Activated CD4-positive, alpha-beta T cell treated with anti-CD3 and anti-CD28 coated beads, Interleukin-2, Interleukin-6, amounts not matched to agents 100 ng/mL and 50 ng/mL, durations not matched to agents 16 hours and 8 hours (primary cell): ENCODE measurements at regions not wholly inside any gene's neighbourhood (a gene's known extent, or its start where the extent isn't known, plus 50 kb on each side); places are given as distances from the start of the nearest gene placed in this dataset.

ENCODE experiments used
- DNase-seq: peaks from one replicate; pipeline ENCODE4 v3.0.0-alpha.2; 2020

DNA sequence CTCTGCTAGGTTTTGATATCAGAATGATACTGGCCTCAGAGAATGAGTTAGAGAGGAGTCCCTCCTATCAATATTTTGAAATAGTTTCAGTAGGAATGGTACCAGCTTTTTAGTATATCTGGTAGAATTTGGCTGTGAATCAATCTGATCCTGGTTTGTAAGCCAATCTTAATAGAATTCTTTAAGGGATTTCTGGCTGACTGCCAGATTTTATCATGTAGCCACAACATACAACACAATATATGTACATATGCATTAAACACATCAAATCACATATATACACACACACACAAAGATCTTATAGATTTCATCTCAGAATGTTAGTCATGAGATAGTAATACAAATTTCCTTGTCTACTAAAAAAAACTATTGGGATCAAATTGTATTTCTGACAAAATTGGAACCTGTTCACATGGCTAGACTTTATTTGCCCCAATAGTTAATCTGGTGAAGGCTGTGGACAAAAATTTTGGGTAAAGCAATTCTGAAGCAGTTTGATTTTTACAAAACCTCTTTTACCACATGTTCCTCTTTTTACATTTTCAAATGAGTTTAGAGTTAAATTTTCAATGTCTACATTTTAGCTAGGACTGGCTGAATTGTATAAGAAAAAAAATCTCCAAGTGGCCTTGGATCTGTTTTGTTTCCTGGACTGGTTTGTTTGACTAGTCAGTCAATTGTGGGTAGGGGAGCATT is 151.7 kb downstream of the FASLG start:
- no peak for DNase-seq

DNA sequence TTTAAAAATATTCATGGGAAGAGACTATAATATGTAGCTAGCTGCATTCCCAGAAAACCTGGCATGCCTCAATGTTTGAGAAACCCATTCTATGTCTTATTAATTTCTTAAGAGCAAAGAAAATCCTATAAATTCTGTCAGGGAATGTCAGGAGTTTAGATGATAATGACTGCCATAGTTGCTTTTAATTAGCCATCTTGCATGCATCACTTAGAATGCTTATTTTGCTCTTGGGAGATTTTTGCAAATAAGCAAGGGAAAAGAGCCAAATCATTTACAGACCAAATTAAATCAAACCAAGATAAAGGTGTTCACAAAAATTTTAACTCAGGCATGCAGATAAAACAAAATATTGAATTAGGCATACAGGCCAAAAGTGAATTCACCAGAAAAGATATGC is 152.8 kb downstream of the FASLG start:
- DNase-seq = no peak

DNA sequence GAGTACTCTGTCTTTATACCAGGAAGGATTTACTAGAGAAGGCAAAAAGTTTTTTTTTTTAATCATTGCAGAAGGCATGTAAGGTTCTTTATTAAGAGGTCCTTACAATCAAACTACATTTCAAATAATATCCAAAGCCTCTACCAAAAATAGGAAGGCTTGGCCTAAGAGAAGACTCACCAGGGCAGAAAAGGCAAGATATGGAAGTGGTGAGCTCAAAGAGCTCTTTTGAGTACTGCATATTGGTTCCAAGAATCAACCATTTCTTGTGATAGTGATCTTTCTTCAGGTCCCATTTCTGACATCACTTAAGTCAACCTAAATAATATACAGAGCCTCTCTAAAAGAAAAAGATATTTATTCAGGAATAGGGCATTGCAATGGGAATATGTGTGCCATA is 153.2 kb downstream of the FASLG start:
- no peak for DNase-seq

DNA sequence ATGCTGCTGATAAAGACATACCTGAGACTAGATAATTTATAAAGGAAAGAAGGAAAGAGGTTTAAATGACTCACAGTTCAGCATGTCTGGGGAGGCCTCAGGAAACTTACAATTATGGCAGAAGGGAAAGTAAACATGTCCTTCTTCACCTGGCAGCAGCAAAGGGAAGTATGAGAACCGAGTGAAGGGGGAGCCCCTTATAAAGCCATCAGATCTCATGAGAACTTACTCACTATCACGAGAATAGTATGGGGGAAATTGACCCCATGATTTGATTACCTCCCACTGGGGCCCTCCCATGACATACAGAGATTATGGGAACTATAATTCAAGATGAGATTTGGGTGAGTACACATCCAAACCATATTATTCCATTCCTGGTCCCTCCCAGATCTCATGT is 154.4 kb downstream of the FASLG start:
- no peak for DNase-seq

DNA sequence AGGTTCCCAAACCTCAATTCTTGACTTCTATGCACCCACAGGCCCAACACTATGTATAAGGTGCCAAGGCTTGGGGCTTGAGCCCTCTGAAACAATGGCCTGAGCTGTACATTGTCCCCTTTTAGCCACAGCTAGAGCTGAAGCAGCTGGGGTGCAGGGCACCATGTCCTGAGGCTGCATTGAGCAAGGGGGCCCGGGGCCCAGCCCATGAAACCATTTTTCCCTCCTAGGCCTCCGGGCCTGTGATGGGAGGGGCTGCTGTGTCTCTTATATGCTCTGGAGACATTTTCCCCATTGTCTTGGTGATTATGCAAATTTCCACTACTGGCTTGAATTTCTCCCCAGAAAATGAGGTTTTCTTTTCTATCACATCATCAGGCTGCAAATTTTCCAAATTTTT is 155.5 kb downstream of the FASLG start:
- DNase-seq = no peak

DNA sequence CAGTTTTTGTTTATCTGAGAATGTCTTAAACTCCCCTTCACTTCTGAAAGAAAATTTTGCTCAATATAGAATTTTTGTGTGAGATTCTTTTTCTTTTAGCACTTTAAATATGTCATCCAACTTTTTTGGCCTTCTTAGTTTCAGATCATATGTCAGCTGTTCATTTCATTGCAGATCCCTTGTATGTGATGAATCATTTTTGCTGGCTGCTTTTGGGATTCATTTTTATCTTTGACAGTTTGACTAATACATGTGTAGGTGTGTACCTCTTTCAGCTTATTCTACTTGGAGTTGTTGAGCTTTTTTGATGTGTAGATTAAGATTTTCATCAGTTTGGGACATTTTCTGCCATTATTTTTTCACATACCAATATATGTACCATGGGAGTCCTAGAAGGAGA is 156.8 kb downstream of the FASLG start:
- no peak for DNase-seq

DNA sequence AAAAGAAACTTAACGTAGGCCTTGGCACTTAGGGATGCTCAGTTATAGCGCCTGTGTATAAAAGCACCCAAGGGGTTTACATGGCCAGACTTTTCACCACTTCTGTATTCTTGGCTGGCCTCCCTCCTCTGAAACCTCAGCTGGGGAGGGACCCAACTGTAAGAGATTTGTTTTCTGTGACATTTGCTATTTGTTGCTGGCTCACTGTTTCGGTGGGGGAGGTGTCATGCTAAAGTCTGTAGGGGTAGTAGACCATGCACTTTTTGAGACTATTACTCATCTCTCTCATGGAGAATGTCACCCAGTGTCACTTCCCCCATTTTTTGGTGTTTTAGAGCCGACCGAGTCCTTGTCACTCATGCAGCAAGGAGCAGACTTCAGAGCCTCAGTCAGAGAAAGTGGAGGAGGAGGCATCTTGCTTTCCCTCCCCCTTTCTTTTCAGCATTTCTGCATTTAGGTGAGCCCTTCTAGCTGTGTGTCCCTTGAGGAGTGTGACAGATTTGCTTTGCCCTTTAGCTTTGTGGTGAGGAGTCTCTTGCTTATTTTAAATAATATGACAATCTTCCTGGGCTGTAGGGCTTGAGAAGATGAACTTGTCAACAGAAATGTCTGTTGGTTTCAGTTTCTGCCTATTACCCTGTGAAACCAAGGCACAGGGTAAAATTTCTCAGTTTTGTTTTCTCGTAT is 160.1 kb downstream of the FASLG start:
- peak; percentile 80 for DNase-seq

DNA sequence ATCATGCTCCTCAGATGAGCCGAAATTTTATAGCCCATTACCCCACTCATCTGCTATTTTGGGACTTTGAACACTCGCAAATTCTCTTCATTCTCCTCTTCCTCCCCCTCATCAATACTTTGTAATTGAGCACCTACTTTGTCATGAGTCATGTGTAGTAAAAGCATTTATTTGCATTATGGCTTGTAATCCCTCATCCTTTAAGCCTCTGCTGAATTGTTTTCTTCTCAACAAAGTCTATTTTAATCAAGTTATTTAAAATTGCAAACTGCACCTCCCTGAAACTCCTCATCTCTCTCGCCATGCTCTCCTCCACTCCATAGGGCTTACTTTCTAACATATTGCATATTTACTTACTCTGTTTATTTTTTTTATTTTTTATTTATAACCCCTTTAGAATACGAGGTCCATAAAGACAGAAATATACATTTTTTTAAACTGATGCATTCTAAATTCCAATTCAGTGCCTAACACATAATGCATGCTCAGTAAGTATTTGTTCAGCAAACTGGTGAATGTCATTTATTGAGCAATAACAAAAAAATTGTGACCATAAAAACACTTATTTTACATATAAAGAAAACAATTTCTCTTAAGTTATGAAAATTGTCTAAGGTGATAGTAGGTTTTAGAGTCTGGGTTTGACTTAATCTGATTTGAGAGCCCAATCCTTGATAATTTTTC is 161.7 kb downstream of the FASLG start:
- no peak for DNase-seq

DNA sequence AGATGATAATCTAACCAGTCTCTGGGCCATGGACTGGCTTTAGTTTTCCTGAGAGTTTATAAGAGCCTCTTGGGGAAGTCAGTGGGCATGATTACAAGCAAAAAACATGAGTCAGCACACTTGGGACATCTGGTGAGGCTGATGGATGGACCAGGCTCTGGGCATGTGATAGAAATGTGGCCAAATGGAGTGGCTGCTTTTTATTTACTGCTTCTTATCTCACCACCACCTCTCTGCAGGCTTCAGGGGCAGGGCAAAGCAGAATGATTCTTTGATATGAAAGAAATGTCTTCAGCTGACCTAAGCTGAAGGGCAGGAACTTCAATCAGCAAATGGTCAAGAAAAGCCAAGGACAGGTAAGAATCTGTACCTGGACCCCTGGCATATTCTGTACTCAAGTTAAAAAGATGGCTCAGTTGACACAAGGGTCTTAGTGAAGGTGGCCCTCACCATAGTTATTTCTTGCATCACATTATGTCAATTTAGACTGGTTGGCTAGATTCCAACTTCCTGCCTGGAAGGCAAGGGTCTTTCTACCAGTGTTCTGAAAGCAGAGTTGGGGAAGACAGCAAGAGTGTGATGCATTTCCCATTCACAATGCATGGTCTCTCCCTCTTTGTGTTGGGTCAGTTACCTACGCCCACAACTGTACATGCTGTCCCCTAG is 162.8 kb downstream of the FASLG start:
- no peak for DNase-seq

DNA sequence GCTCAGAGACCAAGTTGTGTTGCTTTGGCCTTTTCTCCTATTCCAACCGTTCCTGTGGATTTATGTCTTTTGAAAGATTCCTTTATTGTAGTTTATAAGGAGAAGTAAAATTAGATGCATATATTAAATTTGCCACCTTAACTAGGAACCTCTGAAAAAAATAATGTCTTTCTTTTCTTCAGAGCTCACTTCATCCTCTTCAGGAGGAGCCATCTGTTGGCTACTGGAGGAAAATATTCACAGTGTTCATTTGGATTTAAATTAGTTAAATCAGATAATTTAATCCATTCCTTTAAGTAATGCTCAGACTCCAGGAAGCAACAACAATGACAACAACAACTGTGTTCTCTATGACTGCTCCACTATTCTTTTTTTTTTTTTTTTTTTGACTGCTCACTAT is 164.0 kb downstream of the FASLG start:
- no peak for DNase-seq

DNA sequence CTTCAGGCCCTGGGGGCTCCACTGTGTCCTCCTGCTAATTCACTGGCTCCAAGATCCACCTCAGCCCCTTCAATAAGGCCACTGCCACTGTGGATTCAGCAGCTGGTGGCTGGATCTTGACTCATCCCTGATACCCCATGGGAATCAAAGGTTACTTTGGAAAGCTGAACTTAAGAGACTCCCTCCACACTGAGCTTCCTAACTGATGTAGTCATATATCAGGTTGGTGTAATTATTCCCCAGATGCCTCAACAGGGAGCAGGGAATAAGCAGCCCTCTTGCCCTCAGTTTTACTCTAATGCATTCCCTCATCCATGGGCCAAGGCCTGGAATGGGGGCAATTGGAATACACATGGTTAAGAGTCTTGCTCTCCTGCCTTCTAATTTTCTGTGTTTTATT is 164.6 kb downstream of the FASLG start:
- DNase-seq = no peak

DNA sequence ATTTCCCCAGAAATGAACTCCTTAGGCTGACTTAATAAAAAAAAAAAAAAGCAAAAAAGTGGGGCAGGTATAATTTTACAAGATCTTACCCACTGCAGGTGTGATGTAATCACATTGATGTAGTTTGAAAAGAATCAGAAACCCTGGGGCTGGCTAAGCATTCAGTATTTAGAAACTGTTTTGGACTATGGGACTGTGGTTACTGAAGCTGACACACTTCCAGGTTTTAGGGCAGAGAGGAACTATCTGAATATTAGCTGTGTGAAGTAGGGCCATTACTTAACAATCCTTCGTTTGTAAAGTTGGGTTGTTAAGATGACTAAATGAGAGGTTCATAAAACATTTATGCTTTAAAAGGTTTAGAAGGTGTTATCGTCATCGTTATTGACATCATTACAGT is 165.3 kb downstream of the FASLG start:
- no peak for DNase-seq

DNA sequence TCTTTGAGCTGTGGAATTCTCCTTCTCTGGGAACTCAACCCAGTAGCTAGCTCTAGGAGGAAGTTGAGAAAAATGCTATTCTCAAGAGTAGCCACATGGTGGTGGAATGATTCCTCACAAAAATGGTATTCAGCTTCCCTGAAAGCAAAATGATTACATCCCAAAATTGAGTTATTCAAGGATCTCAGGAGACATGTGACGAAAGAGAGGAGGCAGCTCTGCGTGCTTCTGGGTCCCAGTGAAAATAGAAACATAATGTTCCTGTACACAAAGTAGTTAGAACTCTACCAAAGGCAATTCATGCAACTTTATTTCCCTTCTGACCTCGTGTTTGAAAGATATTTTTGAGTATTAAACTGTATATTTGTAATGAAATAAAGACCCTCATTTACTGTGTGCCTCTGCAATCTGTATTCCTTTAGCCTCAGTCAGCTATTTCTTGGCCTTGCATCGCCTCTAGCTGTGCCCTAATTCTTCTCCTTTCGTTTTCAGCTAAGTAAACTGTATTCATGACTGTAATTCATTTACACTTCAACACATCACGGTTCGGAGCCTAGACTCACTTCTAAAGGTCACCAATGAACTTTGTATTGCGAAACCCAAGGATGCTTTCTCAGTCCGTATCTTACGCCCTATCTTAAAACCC is 167.3 kb downstream of the FASLG start:
- no peak for DNase-seq

DNA sequence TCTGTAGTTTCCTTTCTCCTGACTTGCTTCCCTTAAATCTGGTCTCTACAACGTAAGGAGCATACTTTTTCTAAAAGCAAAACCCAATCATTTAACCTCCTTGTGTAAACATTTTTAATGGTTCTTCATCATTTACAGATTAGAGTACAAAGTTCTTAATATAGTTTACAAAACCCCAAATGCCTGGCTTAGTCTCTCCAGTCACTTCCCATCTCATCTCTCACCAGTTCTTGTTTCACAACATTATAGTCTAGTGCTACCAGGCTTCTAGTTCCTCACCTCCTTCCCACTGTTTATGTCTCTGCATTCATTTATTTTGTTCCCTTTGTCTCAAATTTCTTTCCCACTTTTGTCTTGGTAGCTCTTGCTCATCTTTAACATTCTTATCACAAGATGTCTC is 168.4 kb downstream of the FASLG start:
- DNase-seq = no peak

DNA sequence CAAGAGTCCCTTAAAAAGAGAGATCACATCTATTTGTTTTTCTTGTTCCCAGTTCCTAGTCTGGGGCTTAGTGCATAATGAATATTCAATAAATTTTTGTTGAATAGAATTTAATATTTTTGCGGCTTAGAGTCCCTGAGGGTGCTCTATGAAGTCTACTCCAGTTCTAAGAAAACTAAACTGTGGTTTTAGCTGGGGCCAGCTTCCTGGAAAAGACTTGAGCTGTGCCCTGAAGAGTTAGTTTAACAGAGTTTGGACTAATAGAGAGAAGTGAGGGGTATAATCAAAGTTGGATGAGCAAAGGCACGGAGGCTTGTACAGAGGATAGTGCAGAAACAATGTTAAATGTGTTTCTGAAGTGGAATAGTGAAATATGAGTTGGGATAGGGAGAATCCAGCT is 168.9 kb downstream of the FASLG start:
- DNase-seq = no peak

DNA sequence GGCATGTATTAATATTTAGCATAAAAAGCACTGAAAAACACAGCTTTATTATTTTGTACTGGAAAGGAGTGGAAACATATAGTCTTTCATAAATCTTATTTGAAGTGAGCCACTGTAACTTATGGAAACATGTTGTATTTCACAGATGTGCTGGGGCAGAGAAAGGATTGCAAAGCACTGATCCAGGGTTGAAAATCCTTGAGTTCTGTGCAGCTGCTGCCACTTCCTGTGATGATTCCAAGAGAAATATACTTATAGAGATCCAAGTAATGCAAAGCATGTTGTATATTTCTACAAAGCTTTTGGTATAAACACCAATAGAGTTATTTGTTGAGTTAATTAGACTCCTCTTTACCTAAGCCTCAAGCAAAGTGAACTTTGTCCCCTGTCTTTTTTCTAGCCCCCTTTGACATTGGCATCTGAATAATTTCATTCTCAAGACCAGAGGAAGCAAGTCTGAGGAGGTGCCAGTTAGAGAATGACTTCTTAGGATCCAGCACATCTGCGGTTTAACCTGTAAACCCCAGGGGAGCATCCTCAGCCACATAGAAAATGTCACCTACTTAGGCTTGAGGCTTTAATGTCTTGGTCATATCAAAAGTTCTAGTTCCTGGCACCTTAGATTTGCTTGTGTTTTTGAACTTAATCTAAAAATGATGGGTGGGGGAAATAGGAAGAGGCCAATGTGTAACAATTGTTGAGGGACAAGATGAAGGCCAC is 173.3 kb downstream of the FASLG start:
- peak; percentile 42 for DNase-seq

DNA sequence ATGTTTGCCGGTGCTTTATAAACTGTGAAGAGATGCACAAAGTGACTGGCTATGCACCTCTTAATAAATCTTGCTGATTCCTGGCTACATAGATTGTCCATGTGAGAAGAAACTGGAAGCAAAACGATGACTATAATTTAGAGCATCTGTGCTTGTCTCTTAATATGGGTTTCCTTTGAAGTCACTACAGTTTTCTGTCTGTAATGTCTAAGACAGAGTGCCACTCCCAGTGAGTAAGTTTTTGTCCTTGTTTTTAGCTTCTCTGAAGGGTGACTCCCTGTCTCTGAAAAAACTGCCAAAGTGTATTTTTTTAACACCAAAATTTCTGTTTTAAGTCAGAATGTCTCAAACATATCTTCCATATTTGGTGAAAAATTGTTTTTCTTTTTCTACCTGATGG is 175.1 kb downstream of the FASLG start:
- DNase-seq = no peak

DNA sequence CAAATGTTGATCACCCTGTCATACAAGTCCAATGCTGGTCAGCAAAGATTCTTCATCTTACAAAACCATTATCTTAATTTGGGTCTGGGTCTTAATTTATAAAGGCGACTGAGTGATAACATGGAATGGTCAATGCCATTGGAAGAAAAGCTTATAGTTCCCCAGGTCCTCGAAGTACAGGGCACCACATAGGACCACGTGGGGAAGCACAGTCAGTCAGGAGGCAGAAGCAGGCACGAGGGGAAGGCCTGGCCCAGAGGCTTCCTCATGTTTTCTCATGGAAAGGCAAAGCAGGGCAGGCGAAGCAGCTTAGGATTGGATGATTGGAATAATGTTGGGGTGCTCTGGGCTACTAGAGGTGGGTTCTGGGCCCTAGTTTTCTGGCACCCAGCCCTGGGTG is 175.7 kb downstream of the FASLG start:
- DNase-seq = no peak

DNA sequence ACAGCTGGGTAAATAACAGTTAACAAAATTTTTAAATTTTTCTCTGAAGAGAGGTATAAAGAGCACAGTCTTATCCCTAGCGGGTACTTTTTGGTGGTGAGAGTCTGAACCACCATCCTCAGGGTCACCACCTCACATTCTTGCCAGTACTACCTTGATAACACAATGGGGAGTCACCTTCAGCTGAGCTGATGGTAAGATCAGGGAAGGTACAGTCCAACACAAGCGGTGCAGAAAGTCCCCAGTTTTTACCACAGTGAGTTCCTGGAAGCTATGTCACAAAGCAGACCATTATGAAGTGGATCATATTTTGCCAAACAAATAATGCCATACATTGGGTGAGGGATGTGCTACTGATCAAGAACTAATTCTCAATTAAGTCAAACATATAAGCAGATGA is 176.9 kb downstream of the FASLG start:
- no peak for DNase-seq

DNA sequence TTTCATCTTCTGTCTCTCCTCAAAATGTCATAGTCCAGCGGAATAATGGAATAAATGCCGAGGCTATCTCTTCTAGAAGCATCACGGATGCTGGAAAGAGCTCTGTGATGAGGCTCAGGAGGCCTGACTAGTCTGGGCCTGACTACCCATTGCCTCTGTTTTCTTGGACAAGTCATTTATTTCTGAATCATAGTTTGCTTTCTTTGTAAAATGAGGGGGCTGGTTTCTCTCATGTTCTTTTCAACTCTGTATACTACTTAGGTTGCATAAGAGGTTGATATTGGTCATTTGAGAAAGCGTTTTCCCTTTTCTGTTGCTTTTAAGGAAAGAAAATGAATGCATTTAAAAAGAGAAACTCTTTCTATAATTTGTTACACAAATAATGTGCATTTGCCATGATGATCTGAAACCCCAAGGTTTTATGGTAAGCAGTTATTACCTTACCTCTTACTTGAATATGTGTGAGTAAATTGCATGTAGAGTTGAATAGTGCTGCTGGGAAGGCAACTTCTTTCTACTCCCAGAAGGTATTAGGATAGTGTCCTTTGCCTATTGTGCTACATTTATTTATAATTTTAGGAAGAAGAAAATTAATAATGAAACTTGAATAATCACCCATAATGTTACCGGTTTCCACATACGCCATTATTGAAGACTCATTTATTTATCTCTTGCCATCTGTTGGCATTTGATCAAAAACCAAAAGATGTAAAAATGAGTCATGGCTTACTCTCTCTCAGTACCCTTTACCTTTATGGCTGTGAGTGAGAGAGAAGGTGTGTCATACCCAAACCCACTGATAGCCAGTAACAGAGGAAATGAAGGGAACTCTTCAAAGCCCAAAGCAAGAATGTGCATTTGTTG is 179.1 kb downstream of the FASLG start:
- DNase-seq = peak; percentile 85

DNA sequence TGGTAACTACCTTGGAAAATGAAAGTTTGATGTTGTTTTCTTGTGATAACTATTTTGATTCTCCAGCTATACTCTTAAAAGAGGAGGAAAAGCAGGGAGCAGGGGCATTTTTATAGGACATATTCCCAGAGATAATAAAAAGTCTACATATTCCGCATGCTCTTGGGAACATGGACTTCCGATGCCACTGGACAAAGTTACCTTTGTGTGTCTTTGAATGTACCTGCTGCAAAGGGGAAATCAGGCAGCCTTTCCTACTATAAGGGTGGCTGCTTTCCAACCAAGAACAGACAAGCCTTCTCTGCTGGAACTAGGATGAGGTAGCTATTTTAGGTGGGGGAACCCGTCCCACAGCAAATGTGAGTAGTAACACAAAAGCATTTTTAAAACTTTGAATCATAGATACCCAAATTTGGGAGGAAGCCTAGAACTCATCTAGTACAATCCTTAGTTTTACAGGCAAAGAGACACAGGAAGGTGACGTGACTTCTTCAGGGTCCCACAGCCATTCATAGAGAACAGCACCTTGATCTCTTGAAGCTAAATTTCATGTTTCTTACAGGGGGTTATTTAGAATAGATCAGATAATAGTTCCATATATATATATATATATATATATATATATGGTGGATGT is 179.9 kb downstream of the FASLG start:
- no peak for DNase-seq
